ENCODE measurements at regions not wholly inside any gene's neighbourhood (a gene's known extent, or its start where the extent isn't known, plus 50 kb on each side); places are given as distances from the start of the nearest gene placed in this dataset.

DNA sequence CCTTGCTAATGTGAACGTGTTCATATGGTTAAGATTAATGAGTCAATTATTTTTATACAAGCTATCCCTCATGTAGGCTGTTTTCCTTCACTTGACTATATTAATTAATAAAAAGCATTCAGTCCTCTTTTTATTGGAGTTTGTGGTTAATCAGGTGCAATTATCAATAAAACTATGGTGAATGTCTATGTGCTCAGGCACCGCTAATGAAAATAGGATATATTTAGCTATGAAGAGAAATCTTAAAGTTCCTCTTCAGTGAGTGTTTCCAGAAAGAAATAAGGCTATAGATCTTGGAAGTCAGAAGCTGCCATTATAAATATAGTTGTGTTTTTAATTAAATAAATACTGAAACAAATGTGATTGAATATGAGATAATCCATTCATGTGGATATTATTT lies 422.1 kb downstream of the DMAC1 start:
- TF ChIP-seq, protein P1, sequence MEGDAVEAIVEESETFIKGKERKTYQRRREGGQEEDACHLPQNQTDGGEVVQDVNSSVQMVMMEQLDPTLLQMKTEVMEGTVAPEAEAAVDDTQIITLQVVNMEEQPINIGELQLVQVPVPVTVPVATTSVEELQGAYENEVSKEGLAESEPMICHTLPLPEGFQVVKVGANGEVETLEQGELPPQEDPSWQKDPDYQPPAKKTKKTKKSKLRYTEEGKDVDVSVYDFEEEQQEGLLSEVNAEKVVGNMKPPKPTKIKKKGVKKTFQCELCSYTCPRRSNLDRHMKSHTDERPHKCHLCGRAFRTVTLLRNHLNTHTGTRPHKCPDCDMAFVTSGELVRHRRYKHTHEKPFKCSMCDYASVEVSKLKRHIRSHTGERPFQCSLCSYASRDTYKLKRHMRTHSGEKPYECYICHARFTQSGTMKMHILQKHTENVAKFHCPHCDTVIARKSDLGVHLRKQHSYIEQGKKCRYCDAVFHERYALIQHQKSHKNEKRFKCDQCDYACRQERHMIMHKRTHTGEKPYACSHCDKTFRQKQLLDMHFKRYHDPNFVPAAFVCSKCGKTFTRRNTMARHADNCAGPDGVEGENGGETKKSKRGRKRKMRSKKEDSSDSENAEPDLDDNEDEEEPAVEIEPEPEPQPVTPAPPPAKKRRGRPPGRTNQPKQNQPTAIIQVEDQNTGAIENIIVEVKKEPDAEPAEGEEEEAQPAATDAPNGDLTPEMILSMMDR (IDR thresholded peaks at IDR 0.05): no peak
- no peak for TF ChIP-seq POLR2AphosphoS5 (IDR thresholded peaks at IDR 0.05)
- TF ChIP-seq EP300 (IDR thresholded peaks at IDR 0.05): no peak
- no peak for TF ChIP-seq POLR2A (IDR thresholded peaks at IDR 0.05)
- Histone ChIP-seq H3K4me3 (no peak overlapping the region), H3K27me3 (no peaks in the 10 kb centered on the region), H3K9me3 (no peaks in the 10 kb centered on the region), H3K36me3 (no peaks in the 10 kb centered on the region), H3K4me1 (no peaks in the 10 kb centered on the region), H3K27ac (no peak overlapping the region)
- no peak for DNase-seq (ENCODE audit: low spot score in 2 of 2)
- 68% methylated on average over 2 of the region's 2 CpGs for WGBS

DNA sequence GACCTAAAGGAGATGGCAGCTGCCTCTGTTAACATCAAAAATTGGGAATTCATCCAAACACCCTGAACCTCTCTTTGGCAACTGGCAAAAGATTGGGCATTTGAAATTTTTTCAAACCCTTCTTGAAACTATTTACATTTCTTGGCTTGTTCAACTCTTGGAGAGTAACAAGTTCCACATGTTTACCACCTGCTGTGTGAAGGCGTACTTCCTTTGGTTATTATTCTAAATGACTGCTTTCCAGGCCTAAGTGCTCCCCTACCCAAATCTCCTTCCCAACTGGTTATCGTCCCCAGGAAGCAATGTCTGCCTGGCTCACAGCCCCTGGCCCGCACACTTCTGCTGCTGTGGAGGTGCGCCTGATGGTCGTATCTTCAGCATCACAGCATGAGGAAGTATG lies 422.7 kb downstream of the DMAC1 start:
- 63% methylated on average over 5 of the region's 5 CpGs for WGBS
- Histone ChIP-seq H3K27me3 (no peaks in the 10 kb centered on the region), H3K4me3 (no peak overlapping the region), H3K4me1 (no peaks in the 10 kb centered on the region), H3K36me3 (no peaks in the 10 kb centered on the region), H3K9me3 (no peaks in the 10 kb centered on the region), H3K27ac (no peak overlapping the region)
- no peak for DNase-seq (ENCODE audit: low spot score in 2 of 2)
- no peak for TF ChIP-seq POLR2A (IDR thresholded peaks at IDR 0.05)
- no peak for TF ChIP-seq EP300 (IDR thresholded peaks at IDR 0.05)
- TF ChIP-seq, protein P1 (IDR thresholded peaks at IDR 0.05): no peak
- no peak for TF ChIP-seq POLR2AphosphoS5 (IDR thresholded peaks at IDR 0.05)

DNA sequence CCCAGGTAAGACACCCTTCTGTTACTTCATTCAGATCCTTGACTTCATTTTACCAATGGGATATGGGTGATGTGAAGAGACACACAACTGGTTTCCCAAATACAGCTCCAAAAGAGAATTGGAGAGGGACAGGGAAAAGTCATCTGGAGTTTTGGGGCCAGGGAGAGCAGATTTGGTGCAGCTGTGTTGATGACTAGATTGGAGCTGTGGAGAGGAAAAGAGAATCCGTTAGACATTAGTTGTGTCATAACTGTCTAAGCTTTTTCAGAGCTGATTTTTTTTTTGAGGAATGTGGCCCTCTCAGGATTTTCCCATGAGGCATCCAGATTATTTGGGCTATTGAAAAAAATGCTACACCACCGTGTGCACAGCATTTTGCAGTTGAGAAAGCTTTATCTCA lies 423.4 kb downstream of the DMAC1 start:
- Histone ChIP-seq H3K4me1 (no peaks in the 10 kb centered on the region), H3K9me3 (no peaks in the 10 kb centered on the region), H3K4me3 (no peak overlapping the region), H3K36me3 (no peaks in the 10 kb centered on the region), H3K27ac (no peak overlapping the region), H3K27me3 (no peaks in the 10 kb centered on the region)
- 66% methylated on average over 2 of the region's 2 CpGs for WGBS
- no peak for DNase-seq (ENCODE audit: low spot score in 2 of 2)
- TF ChIP-seq POLR2A (IDR thresholded peaks at IDR 0.05): no peak
- TF ChIP-seq EP300 (IDR thresholded peaks at IDR 0.05): no peak
- TF ChIP-seq, protein P1 (IDR thresholded peaks at IDR 0.05): no peak
- no peak for TF ChIP-seq POLR2AphosphoS5 (IDR thresholded peaks at IDR 0.05)

DNA sequence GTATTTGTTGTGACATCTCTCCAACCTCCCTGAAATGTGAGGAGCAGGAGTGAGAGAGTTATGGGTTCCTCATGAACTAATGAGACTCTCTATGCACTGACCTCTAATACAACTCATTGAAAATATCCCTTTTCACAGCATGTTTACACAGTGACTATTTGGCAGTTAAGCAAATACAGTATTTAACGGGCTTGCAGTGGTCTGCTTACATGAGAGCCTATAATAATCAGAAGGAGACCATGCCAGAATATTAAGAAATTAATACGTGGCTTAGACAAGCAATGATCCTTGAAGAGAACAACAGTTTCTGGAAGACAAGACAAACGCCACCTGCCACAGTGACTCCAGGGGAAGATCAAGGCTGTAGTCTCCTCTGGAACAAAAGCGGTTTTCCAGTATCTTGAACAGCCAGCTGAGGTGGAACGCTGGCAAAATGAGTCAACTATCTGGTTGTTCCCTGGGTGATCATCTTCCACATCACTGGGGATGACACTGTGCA lies 424.5 kb downstream of the DMAC1 start:
- H3K4me3 ChIP-seq: no peak overlapping the region
- no peaks in the 10 kb centered on the region for H3K27me3 ChIP-seq
- DNase-seq (ENCODE audit: low spot score in 2 of 2): no peak
- H3K36me3 ChIP-seq: no peaks in the 10 kb centered on the region
- no peak overlapping the region for H3K27ac ChIP-seq
- TF ChIP-seq POLR2AphosphoS5 (IDR thresholded peaks at IDR 0.05): no peak
- peaks cover 1% of the 10 kb centered on the region for H3K4me1 ChIP-seq
- no peaks in the 10 kb centered on the region for H3K9me3 ChIP-seq
- WGBS: 88% methylated on average over 5 of the region's 5 CpGs

DNA sequence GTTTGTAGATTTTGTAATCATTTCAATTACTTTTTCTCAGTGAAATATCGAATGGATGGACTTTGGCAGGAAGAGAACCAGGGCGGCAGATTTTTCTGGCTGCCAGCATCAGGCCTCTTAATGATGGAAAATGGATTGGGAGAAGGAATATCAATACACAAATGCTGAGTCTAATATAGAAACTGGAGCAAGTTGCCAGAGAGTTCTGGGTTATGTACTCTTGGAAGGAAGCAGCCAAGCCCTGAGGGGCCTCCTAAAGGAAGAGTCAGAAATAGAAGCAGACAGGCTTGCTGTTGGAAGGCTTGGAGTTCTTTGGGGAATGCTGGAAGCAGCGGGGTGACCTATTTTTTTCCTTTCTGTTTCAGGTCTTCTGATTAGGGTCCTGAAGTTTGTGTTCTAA lies 428.6 kb downstream of the DMAC1 start:
- Histone ChIP-seq H3K4me1 (peaks cover 12% of the 10 kb centered on the region), H3K27me3 (no peaks in the 10 kb centered on the region), H3K27ac (no peak overlapping the region), H3K4me3 (no peak overlapping the region), H3K9me3 (no peaks in the 10 kb centered on the region), H3K36me3 (no peaks in the 10 kb centered on the region)
- WGBS: 42% methylated on average over 3 of the region's 3 CpGs
- TF ChIP-seq, protein P1 (IDR thresholded peaks at IDR 0.05): no peak
- no peak for TF ChIP-seq POLR2AphosphoS5 (IDR thresholded peaks at IDR 0.05)
- no peak for TF ChIP-seq POLR2A (IDR thresholded peaks at IDR 0.05)
- TF ChIP-seq EP300 (IDR thresholded peaks at IDR 0.05): no peak
- DNase-seq (ENCODE audit: low spot score in 2 of 2): no peak

DNA sequence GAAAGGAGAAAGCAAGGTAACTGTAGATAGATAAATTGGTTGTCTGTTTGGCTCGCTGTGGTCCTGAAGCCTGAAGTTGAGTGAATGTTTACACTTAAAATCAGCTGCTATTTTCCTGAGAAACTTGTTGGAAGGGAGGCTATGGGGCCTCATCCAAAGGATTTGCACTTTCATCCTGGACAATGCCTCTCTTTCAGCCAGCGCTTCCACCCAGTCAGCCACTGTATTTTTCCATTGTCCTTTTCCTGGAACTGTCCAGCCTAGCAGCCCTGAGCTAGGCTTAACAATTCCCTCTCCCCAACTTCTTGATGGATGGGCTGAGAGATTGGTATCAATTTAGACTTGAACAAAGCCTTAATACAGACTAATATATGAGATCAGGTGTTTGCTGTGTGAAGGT lies 429.2 kb downstream of the DMAC1 start:
- H3K27ac ChIP-seq: no peak overlapping the region

More for the DNA sequence above, 429.2 kb downstream of the DMAC1 start:
- Histone ChIP-seq H3K4me1 (peaks cover 12% of the 10 kb centered on the region), H3K9me3 (no peaks in the 10 kb centered on the region), H3K36me3 (no peaks in the 10 kb centered on the region), H3K4me3 (no peak overlapping the region), H3K27me3 (no peaks in the 10 kb centered on the region)
- 81% methylated on average over 2 of the region's 2 CpGs for WGBS
- no peak for DNase-seq (ENCODE audit: low spot score in 2 of 2)
- no peak for TF ChIP-seq POLR2AphosphoS5 (IDR thresholded peaks at IDR 0.05)
- TF ChIP-seq, protein P1 (IDR thresholded peaks at IDR 0.05): no peak
- no peak for TF ChIP-seq EP300 (IDR thresholded peaks at IDR 0.05)
